Activated effector memory CD4-positive, alpha-beta T cell treated with anti-CD3 and anti-CD28 coated beads, Interleukin-2, amount 50 U/mL, for 16 hours (primary cell): ENCODE measurements at regions not wholly inside any gene's neighbourhood (a gene's known extent, or its start where the extent isn't known, plus 50 kb on each side); places are given as distances from the start of the nearest gene placed in this dataset.

Experiments
- DNase-seq: peaks from one replicate; pipeline ENCODE4 v3.0.0-alpha.2; 2020

- no peak for DNase-seq
Measured at GRCh38 chr6:8670792-8671191, 235.4 kb upstream of the SLC35B3 start.

GRCh38 chr6:8664700-8665099, 229.4 kb upstream of the SLC35B3 start:
- DNase-seq, result no peak

GRCh38 chr6:8664070-8664469, 228.7 kb upstream of the SLC35B3 start:
- no peak for DNase-seq

GRCh38 chr6:8659404-8660189, 224.3 kb upstream of the SLC35B3 start:
- no peak for DNase-seq

GRCh38 chr6:8658416-8658815, 223.1 kb upstream of the SLC35B3 start:
- no peak for DNase-seq

- no peak for DNase-seq
Measured at GRCh38 chr6:8657522-8657921, 222.2 kb upstream of the SLC35B3 start.

- no peak for DNase-seq
Measured at GRCh38 chr6:8655670-8656454, 220.5 kb upstream of the SLC35B3 start.

GRCh38 chr6:8652710-8653109, 217.4 kb upstream of the SLC35B3 start:
- no peak for DNase-seq

GRCh38 chr6:8651998-8652397, 216.7 kb upstream of the SLC35B3 start:
- DNase-seq, result no peak

GRCh38 chr6:8645212-8645611, 209.9 kb upstream of the SLC35B3 start:
- no peak for DNase-seq

GRCh38 chr6:8644306-8644705, 209.0 kb upstream of the SLC35B3 start:
- DNase-seq, result no peak

GRCh38 chr6:8642854-8643253, 207.5 kb upstream of the SLC35B3 start:
- DNase-seq, result no peak

- no peak for DNase-seq
Measured at GRCh38 chr6:8642131-8642530, 206.8 kb upstream of the SLC35B3 start.

GRCh38 chr6:8639928-8640649, 204.7 kb upstream of the SLC35B3 start:
- no peak for DNase-seq

GRCh38 chr6:8637896-8638597, 202.7 kb upstream of the SLC35B3 start:
- DNase-seq, result no peak

GRCh38 chr6:8633762-8634161, 198.4 kb upstream of the SLC35B3 start:
- no peak for DNase-seq

- DNase-seq, result no peak
Measured at GRCh38 chr6:8628736-8629135, 193.4 kb upstream of the SLC35B3 start.

GRCh38 chr6:8628063-8628462, 192.7 kb upstream of the SLC35B3 start:
- no peak for DNase-seq

- DNase-seq, result no peak
Measured at GRCh38 chr6:8627085-8627861, 191.9 kb upstream of the SLC35B3 start.

GRCh38 chr6:8624665-8625064, 189.3 kb upstream of the SLC35B3 start:
- no peak for DNase-seq

- DNase-seq, result no peak
Measured at GRCh38 chr6:8623441-8623840, 188.1 kb upstream of the SLC35B3 start.

GRCh38 chr6:8619853-8620252, 184.5 kb upstream of the SLC35B3 start:
- no peak for DNase-seq
